Stomach (tissue), 4 donors: ENCODE measurements at regions not wholly inside any gene's neighbourhood (a gene's known extent, or its start where the extent isn't known, plus 50 kb on each side); places are given as distances from the start of the nearest gene placed in this dataset.

Source experiments
- POLR2A ChIP-seq, 4 donors: fragments of 450-650 bp; IDR thresholded peaks; one replicate each; pipeline ENCODE4 v1.6.1; 2016; ENCODE audit warnings: antibody characterized with exemption in 4 of 4, control low read depth in 2 of 4, mild to moderate bottlenecking in 1 of 4, moderate library complexity in 1 of 4
- POLR2AphosphoS5 ChIP-seq, 3 donors: sonication (generic); formaldehyde crosslinking; IDR thresholded peaks; one replicate each; pipeline ENCODE4 v1.6.1; 2016; ENCODE audit warnings: antibody characterized with exemption in 3 of 3

DNA sequence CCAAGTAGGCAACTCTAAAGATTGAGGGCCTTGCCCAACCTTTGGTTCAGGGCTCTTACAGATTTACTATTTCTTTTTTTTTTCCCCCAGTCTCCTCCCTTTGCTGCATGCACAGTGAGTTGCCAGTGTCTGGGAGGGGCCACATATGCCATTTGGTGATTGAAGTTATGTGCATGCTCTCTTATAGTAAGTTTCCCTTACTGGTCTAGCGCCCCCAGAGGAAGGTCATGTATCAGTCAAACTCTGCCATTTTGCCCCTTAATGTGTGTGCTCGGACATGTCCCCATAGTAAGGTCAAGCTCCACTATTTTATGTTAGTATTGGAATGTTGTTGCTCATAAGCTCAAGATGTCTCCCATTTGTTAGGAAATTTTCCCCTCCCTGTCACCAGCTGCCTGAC, 1138.0 kb upstream of the SLC10A2 start:
- TF ChIP-seq POLR2A (IDR thresholded peaks at IDR 0.05) (no peak), POLR2AphosphoS5 (IDR thresholded peaks at IDR 0.05) (no peak)
